Endodermal cell (in vitro differentiated cells): ENCODE measurements at regions not wholly inside any gene's neighbourhood (a gene's known extent, or its start where the extent isn't known, plus 50 kb on each side); places are given as distances from the start of the nearest gene placed in this dataset.

ENCODE experiments used
- DNase-seq: peaks from one replicate; pipeline ENCODE4 v3.0.0-alpha.2; 2017
- H3K27ac ChIP-seq: 2 replicates; pipeline ENCODE4 v1.5.1; 2013; ENCODE audit warnings: mild to moderate bottlenecking, low read depth, low read length, moderate library complexity
- H3K27me3 ChIP-seq: 2 replicates; pipeline ENCODE4 v1.6.1; 2013; ENCODE audit warnings: mild to moderate bottlenecking, low read length, moderate library complexity; ENCODE audit not compliant: insufficient read depth, control insufficient read depth, poor library complexity, severe bottlenecking
- H3K36me3 ChIP-seq: 2 replicates; pipeline ENCODE4 v1.7.0; 2013; ENCODE audit warnings: mild to moderate bottlenecking, low read length, moderate library complexity; ENCODE audit not compliant: control insufficient read depth, insufficient read depth
- H3K4me1 ChIP-seq: one replicate; pipeline ENCODE4 v1.7.0; 2013; ENCODE audit warnings: low read length; ENCODE audit not compliant: control insufficient read depth, insufficient read depth
- H3K4me3 ChIP-seq: 2 replicates; pipeline ENCODE4 v1.5.1; 2013; ENCODE audit warnings: mild to moderate bottlenecking, low read length, moderate library complexity
- H3K9ac ChIP-seq: 2 replicates; pipeline ENCODE4 v1.6.1; 2013; ENCODE audit warnings: mild to moderate bottlenecking, low read length, moderate library complexity; ENCODE audit not compliant: poor library complexity, severe bottlenecking; ENCODE audit errors: extremely low read depth
- H3K9me3 ChIP-seq: 2 replicates; pipeline ENCODE4 v1.6.1; 2013; ENCODE audit warnings: mild to moderate bottlenecking, low read length, moderate library complexity; ENCODE audit not compliant: control insufficient read depth
- H3K27ac Mint-ChIP-seq: 2 replicates; pipeline ENCODE4 v1.8.0; 2020; ENCODE audit warnings: mixed read lengths
- H3K27me3 Mint-ChIP-seq: 2 replicates; pipeline ENCODE4 v1.8.0; 2021; ENCODE audit warnings: mild to moderate bottlenecking, mixed read lengths; ENCODE audit not compliant: insufficient read depth
- H3K36me3 Mint-ChIP-seq: 2 replicates; pipeline ENCODE4 v1.8.0; 2020; ENCODE audit warnings: low read depth, mixed read lengths
- H3K4me1 Mint-ChIP-seq: 2 replicates; pipeline ENCODE4 v1.8.0; 2020; ENCODE audit warnings: mixed read lengths
- H3K4me3 Mint-ChIP-seq: 2 replicates; pipeline ENCODE4 v1.8.0; 2020; ENCODE audit warnings: mild to moderate bottlenecking, moderate library complexity, mixed read lengths
- H3K9me3 Mint-ChIP-seq: 2 replicates; pipeline ENCODE4 v1.8.0; 2020; ENCODE audit warnings: mild to moderate bottlenecking, mixed read lengths
- WGBS, 2 experiments: methylation state at CpG; one replicate each; pipeline versions ENCODE4 v1.1.5 to v1.1.7; 2013; ENCODE audit warnings: missing lambda C conversion rate in 2 of 2, mixed read lengths in 1 of 2; ENCODE audit not compliant: insufficient coverage in 1 of 2, insufficient read length in 1 of 2; 5-methylcytosine and 5-hydroxymethylcytosine counted together
- TF ChIP-seq, protein P1 (sequence below): fragments of 200-600 bp; sonication (generic); conservative IDR thresholded peaks from 2 replicates; pipeline ENCODE4 v1.5.0; 2021; ENCODE audit warnings: antibody characterized with exemption, mild to moderate bottlenecking

DNA sequence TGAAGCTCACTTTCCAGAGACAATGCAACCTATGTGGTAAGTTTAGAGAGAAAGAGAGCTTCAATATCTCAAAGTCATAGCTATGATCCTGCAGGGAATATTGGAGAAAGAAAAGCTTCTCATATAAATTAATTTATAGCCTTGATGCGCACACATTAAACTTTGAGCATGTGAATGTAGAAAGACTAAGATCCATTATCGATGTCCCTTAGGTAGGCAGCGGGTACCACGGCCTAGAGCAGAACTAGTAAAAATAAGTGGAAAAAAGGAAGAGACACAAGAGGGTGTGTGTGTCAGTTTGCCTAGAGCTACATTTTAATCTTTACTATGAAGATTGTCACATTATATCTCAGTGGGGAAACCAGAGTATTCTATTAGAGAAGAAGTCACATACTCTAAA lies 685.6 kb downstream of the AMY1C start:
- peaks cover 6% of the 10 kb centered on the region for H3K9me3 Mint-ChIP-seq
- Histone ChIP-seq H3K4me1 (no peaks in the 10 kb centered on the region), H3K4me3 (no peak overlapping the region), H3K9me3 (no peaks in the 10 kb centered on the region), H3K36me3 (no peaks in the 10 kb centered on the region), H3K9ac (no peak overlapping the region), H3K27ac (no peak overlapping the region), H3K27me3 (no peaks in the 10 kb centered on the region)
- no peak overlapping the region for H3K27ac Mint-ChIP-seq
- DNase-seq: no peak
- TF ChIP-seq, protein P1, sequence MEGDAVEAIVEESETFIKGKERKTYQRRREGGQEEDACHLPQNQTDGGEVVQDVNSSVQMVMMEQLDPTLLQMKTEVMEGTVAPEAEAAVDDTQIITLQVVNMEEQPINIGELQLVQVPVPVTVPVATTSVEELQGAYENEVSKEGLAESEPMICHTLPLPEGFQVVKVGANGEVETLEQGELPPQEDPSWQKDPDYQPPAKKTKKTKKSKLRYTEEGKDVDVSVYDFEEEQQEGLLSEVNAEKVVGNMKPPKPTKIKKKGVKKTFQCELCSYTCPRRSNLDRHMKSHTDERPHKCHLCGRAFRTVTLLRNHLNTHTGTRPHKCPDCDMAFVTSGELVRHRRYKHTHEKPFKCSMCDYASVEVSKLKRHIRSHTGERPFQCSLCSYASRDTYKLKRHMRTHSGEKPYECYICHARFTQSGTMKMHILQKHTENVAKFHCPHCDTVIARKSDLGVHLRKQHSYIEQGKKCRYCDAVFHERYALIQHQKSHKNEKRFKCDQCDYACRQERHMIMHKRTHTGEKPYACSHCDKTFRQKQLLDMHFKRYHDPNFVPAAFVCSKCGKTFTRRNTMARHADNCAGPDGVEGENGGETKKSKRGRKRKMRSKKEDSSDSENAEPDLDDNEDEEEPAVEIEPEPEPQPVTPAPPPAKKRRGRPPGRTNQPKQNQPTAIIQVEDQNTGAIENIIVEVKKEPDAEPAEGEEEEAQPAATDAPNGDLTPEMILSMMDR: no peak
- no peaks in the 10 kb centered on the region for H3K4me1 Mint-ChIP-seq
- H3K4me3 Mint-ChIP-seq: no peak overlapping the region
- H3K36me3 Mint-ChIP-seq: no peaks in the 10 kb centered on the region
- 96 to 100% methylated on average over 4 of the region's 4 CpGs for WGBS, 2 experiments
- H3K27me3 Mint-ChIP-seq: no peaks in the 10 kb centered on the region

DNA sequence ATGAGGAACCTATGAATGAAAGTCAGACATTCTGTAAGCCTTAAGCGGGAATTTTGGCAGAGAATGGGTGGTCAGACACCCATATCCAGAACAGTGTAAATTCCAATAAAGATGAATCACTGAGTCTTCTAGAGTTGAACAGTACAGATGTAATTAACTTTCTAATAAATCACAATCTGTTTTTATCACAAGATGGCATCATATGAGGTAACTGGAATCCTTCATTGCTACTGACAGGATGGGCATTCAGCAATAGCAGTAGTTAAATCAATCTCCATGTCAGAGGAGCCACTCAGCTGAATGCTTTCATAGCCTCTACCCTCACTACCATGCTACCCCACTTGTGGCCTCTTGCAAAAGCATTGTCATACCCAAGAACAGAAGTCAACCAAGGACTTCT lies 690.3 kb downstream of the AMY1C start:
- no peak for DNase-seq
- H3K9me3 Mint-ChIP-seq: peaks cover 25% of the 10 kb centered on the region
- H3K36me3 Mint-ChIP-seq: no peaks in the 10 kb centered on the region
- no peaks in the 10 kb centered on the region for H3K4me1 Mint-ChIP-seq
- Histone ChIP-seq H3K9ac (no peak overlapping the region), H3K4me3 (no peak overlapping the region), H3K36me3 (no peaks in the 10 kb centered on the region), H3K9me3 (no peaks in the 10 kb centered on the region), H3K27ac (no peak overlapping the region), H3K27me3 (no peaks in the 10 kb centered on the region), H3K4me1 (no peaks in the 10 kb centered on the region)
- TF ChIP-seq, protein P1: no peak
- no peak overlapping the region for H3K27ac Mint-ChIP-seq
- no peaks in the 10 kb centered on the region for H3K27me3 Mint-ChIP-seq
- no peak overlapping the region for H3K4me3 Mint-ChIP-seq
- WGBS, 2 experiments: 94 to 100% methylated on average over 1 of the region's 1 CpG

DNA sequence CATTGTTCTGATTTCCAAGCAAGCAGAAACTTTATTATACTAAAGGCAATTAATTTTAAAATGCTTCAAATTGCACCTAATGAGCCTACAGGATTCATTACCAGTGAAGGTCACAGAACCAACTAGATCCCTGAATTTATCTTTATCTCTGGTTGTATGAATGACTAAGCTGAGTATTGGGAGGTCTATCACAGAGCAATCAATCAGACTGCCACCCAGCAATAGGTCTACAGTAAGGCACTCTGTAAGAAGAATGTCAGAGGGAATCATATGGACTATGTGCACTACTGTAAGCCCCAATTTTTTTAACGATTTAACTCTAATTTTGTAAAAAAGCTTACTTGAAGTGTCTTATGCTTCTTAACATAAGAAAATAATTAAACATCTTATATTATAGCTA lies 707.0 kb downstream of the AMY1C start:
- H3K27ac Mint-ChIP-seq: no peak overlapping the region

More for the DNA sequence above, 707.0 kb downstream of the AMY1C start:
- no peak overlapping the region for H3K4me3 ChIP-seq
- peaks cover 25% of the 10 kb centered on the region for H3K9me3 ChIP-seq
- Mint-ChIP-seq H3K9me3 (peaks cover 64% of the 10 kb centered on the region), H3K36me3 (no peaks in the 10 kb centered on the region), H3K27me3 (no peaks in the 10 kb centered on the region), H3K4me1 (no peaks in the 10 kb centered on the region), H3K4me3 (no peak overlapping the region)
- WGBS, 2 experiments: no CpG with 5 or more reads among the region's 1 CpG
- no peak for DNase-seq
- H3K36me3 ChIP-seq: no peaks in the 10 kb centered on the region
- no peaks in the 10 kb centered on the region for H3K27me3 ChIP-seq
- H3K4me1 ChIP-seq: no peaks in the 10 kb centered on the region
- H3K27ac ChIP-seq: no peak overlapping the region
- H3K9ac ChIP-seq: no peak overlapping the region
- TF ChIP-seq, protein P1: no peak
